H9 (cell line): ENCODE measurements at regions not wholly inside any gene's neighbourhood (a gene's known extent, or its start where the extent isn't known, plus 50 kb on each side); places are given as distances from the start of the nearest gene placed in this dataset.

Source experiments
- DNase-seq: peaks from one replicate; pipeline ENCODE4 v3.0.0-alpha.2; 2017
- H2AFZ ChIP-seq: one replicate; pipeline ENCODE4 v1.6.1; 2013; ENCODE audit warnings: mild to moderate bottlenecking, low read length, control low read depth, moderate library complexity
- H2AK5ac ChIP-seq: 2 replicates; pipeline ENCODE4 v1.6.1; 2013; ENCODE audit warnings: low read length, control low read depth, mixed read lengths; ENCODE audit not compliant: insufficient read length
- H2BK120ac ChIP-seq: one replicate; pipeline ENCODE4 v1.6.1; 2013; ENCODE audit warnings: low read depth, mild to moderate bottlenecking, low read length, control low read depth, inconsistent platforms; ENCODE audit not compliant: poor library complexity, severe bottlenecking
- H2BK12ac ChIP-seq: 2 replicates; pipeline ENCODE4 v1.6.1; 2013; ENCODE audit warnings: low read length, control low read depth, mixed read lengths, low read depth; ENCODE audit not compliant: insufficient read length
- H2BK15ac ChIP-seq: 2 replicates; pipeline ENCODE4 v1.6.1; 2013; ENCODE audit warnings: low read depth, low read length, control low read depth
- H2BK20ac ChIP-seq: one replicate; pipeline ENCODE4 v1.6.1; 2013; ENCODE audit warnings: low read depth, mild to moderate bottlenecking, low read length, control low read depth, inconsistent platforms; ENCODE audit not compliant: poor library complexity, severe bottlenecking
- H2BK5ac ChIP-seq: 2 replicates; pipeline ENCODE4 v1.6.1; 2013; ENCODE audit warnings: low read length, control low read depth, mixed read lengths; ENCODE audit not compliant: insufficient read length
- H3K14ac ChIP-seq: 2 replicates; pipeline ENCODE4 v1.6.1; 2013; ENCODE audit warnings: low read length, control low read depth; ENCODE audit not compliant: insufficient read depth
- H3K18ac ChIP-seq: 2 replicates; pipeline ENCODE4 v1.6.1; 2013; ENCODE audit warnings: low read depth, mild to moderate bottlenecking, mixed read lengths, low read length, control low read depth; ENCODE audit not compliant: insufficient read length
- H3K23ac ChIP-seq: 2 replicates; pipeline ENCODE4 v1.6.1; 2013; ENCODE audit warnings: low read length, control low read depth, mixed read lengths, low read depth; ENCODE audit not compliant: insufficient read length
- H3K23me2 ChIP-seq: 2 replicates; pipeline ENCODE4 v1.6.1; 2013; ENCODE audit warnings: low read depth, mild to moderate bottlenecking, mixed read lengths, low read length, control low read depth; ENCODE audit not compliant: insufficient read length, poor library complexity, severe bottlenecking
- H3K27ac ChIP-seq: 2 replicates; pipeline ENCODE4 v1.5.1; 2013; ENCODE audit warnings: low read length, control low read depth, mixed read lengths, low read depth; ENCODE audit not compliant: insufficient read length
- H3K27me3 ChIP-seq: 2 replicates; pipeline ENCODE4 v1.6.1; 2013; ENCODE audit warnings: low read length, control low read depth, inconsistent platforms; ENCODE audit not compliant: insufficient read depth
- H3K4ac ChIP-seq: 2 replicates; pipeline ENCODE4 v1.6.1; 2013; ENCODE audit warnings: low read depth, mild to moderate bottlenecking, control low read depth, inconsistent platforms, low read length, moderate library complexity
- H3K4me1 ChIP-seq: 2 replicates; pipeline ENCODE4 v1.6.1; 2013; ENCODE audit warnings: low read length, control low read depth, inconsistent platforms; ENCODE audit not compliant: insufficient read depth
- H3K4me2 ChIP-seq: 2 replicates; pipeline ENCODE4 v1.6.1; 2013; ENCODE audit warnings: low read length, control low read depth, mixed read lengths; ENCODE audit not compliant: insufficient read length, insufficient read depth
- H3K56ac ChIP-seq: 2 replicates; pipeline ENCODE4 v1.6.1; 2013; ENCODE audit warnings: low read depth, mild to moderate bottlenecking, mixed read lengths, low read length, control low read depth; ENCODE audit not compliant: insufficient read length
- H3K79me1 ChIP-seq: 2 replicates; pipeline ENCODE4 v1.6.1; 2013; ENCODE audit warnings: low read depth, mild to moderate bottlenecking, moderate library complexity, low read length, control low read depth, inconsistent platforms; ENCODE audit not compliant: insufficient read depth, poor library complexity, severe bottlenecking
- H3K79me2 ChIP-seq: 2 replicates; pipeline ENCODE4 v1.6.1; 2013; ENCODE audit warnings: low read length, control low read depth, inconsistent platforms; ENCODE audit not compliant: insufficient read depth
- H3K9ac ChIP-seq: 2 replicates; pipeline ENCODE4 v1.6.1; 2013; ENCODE audit warnings: low read length, control low read depth, mixed read lengths; ENCODE audit not compliant: insufficient read length; ENCODE audit errors: extremely low read depth
- H3K9me3 ChIP-seq: one replicate; pipeline ENCODE4 v1.6.1; 2013; ENCODE audit warnings: low read depth, low read length, inconsistent platforms; ENCODE audit not compliant: control insufficient read depth
- H3T11ph ChIP-seq: one replicate; pipeline ENCODE4 v1.6.1; 2013; ENCODE audit warnings: mild to moderate bottlenecking, low read length, control low read depth, inconsistent platforms
- H4K20me1 ChIP-seq: one replicate; pipeline ENCODE4 v1.6.1; 2013; ENCODE audit not compliant: control insufficient read depth, insufficient read length, insufficient read depth
- H4K5ac ChIP-seq: 2 replicates; pipeline ENCODE4 v1.6.1; 2013; ENCODE audit warnings: low read depth, mild to moderate bottlenecking, mixed read lengths, low read length, control low read depth; ENCODE audit not compliant: insufficient read length
- H4K8ac ChIP-seq: replicated peaks from 2 replicates; pipeline ENCODE4 v1.6.1; 2013; ENCODE audit warnings: low read length, control low read depth, mixed read lengths, low read depth; ENCODE audit not compliant: insufficient read length
- H4K91ac ChIP-seq: 2 replicates; pipeline ENCODE4 v1.6.1; 2013; ENCODE audit warnings: low read depth, mild to moderate bottlenecking, moderate library complexity, mixed read lengths, low read length, control low read depth; ENCODE audit not compliant: insufficient read length
- H3K27ac Mint-ChIP-seq, 3 experiments: 2 replicates in 2 of 3; 3 replicates in 1 of 3; pipeline ENCODE4 v1.8.0; 2020 to 2021; ENCODE audit warnings: mixed read lengths in 3 of 3, mild to moderate bottlenecking in 1 of 3, moderate library complexity in 1 of 3
- H3K27me3 Mint-ChIP-seq: 2 replicates; pipeline ENCODE4 v1.8.0; 2021; ENCODE audit warnings: low read depth, mild to moderate bottlenecking, moderate library complexity, mixed read lengths
- H3K36me3 Mint-ChIP-seq, 3 experiments: 2 replicates in 2 of 3; 3 replicates in 1 of 3; pipeline ENCODE4 v1.8.0; 2020 to 2021; ENCODE audit warnings: low read depth in 3 of 3, mixed read lengths in 3 of 3; ENCODE audit not compliant: insufficient read depth in 1 of 3
- H3K4me1 Mint-ChIP-seq, 2 experiments: 2 replicates each; pipeline ENCODE4 v1.8.0; 2020; ENCODE audit warnings: mixed read lengths in 2 of 2
- H3K4me3 Mint-ChIP-seq, 2 experiments: 2 replicates in 1 of 2; 3 replicates in 1 of 2; pipeline ENCODE4 v1.8.0; 2020 to 2021; ENCODE audit warnings: mild to moderate bottlenecking in 2 of 2, mixed read lengths in 2 of 2, moderate library complexity in 1 of 2
- H3K9me3 Mint-ChIP-seq, 2 experiments: 2 replicates in 1 of 2; 3 replicates in 1 of 2; pipeline ENCODE4 v1.8.0; 2020; ENCODE audit warnings: mild to moderate bottlenecking in 2 of 2, mixed read lengths in 2 of 2, moderate library complexity in 1 of 2
- WGBS: extraction: QIAGEN DNeasy Blood & Tissue Kit; methylation state at CpG from one replicate; pipeline ENCODE4 v1.1.7; 2013; ENCODE audit warnings: missing lambda C conversion rate, low lambda C conversion rate, mixed read lengths; ENCODE audit not compliant: insufficient read length; ENCODE audit errors: extremely low coverage; 5-methylcytosine and 5-hydroxymethylcytosine counted together
- TF ChIP-seq, protein P1 (sequence below): fragments of 200-600 bp; sonication (generic); conservative IDR thresholded peaks from 3 replicates; pipeline ENCODE4 v1.8.0; 2021; ENCODE audit warnings: antibody characterized with exemption, mild to moderate bottlenecking

GRCh38 chr1:30089024-30089430 lies 634.4 kb downstream of the MATN1 start:
- no peak overlapping the region for H2BK12ac ChIP-seq
- no peak overlapping the region for H4K91ac ChIP-seq
- H3K23ac ChIP-seq, result no peak overlapping the region
- no peak overlapping the region for H2BK15ac ChIP-seq
- no peak overlapping the region for H3K4me2 ChIP-seq
- H3K18ac ChIP-seq, result no peak overlapping the region
- H3K9me3 ChIP-seq, result no peaks in the 10 kb centered on the region
- no peak overlapping the region for H3K9ac ChIP-seq
- no peak overlapping the region for H2BK20ac ChIP-seq
- no peaks in the 10 kb centered on the region for H3K27me3 ChIP-seq
- H2BK120ac ChIP-seq, result no peak overlapping the region
- TF ChIP-seq, protein P1, sequence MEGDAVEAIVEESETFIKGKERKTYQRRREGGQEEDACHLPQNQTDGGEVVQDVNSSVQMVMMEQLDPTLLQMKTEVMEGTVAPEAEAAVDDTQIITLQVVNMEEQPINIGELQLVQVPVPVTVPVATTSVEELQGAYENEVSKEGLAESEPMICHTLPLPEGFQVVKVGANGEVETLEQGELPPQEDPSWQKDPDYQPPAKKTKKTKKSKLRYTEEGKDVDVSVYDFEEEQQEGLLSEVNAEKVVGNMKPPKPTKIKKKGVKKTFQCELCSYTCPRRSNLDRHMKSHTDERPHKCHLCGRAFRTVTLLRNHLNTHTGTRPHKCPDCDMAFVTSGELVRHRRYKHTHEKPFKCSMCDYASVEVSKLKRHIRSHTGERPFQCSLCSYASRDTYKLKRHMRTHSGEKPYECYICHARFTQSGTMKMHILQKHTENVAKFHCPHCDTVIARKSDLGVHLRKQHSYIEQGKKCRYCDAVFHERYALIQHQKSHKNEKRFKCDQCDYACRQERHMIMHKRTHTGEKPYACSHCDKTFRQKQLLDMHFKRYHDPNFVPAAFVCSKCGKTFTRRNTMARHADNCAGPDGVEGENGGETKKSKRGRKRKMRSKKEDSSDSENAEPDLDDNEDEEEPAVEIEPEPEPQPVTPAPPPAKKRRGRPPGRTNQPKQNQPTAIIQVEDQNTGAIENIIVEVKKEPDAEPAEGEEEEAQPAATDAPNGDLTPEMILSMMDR, result no peak
- no peak overlapping the region for H2BK5ac ChIP-seq
- H3K4me3 Mint-ChIP-seq, result no peak overlapping the region
- H3K9me3 Mint-ChIP-seq, result peaks cover 28 to 29% of the 10 kb centered on the region in 2 experiments
- no peak overlapping the region for H2AFZ ChIP-seq
- H3K27me3 Mint-ChIP-seq, result peaks cover 9% of the 10 kb centered on the region
- H4K8ac ChIP-seq, result no peak overlapping the region
- H3K79me1 ChIP-seq, result no peaks in the 10 kb centered on the region
- no peak overlapping the region for H2AK5ac ChIP-seq
- H3K23me2 ChIP-seq, result no peaks in the 10 kb centered on the region
- no peak for DNase-seq
- H3T11ph ChIP-seq, result no peak overlapping the region
- H3K4ac ChIP-seq, result no peak overlapping the region
- no peak overlapping the region for H3K56ac ChIP-seq
- H3K4me1 Mint-ChIP-seq, result peaks cover 6 to 16% of the 10 kb centered on the region in 2 experiments
- no CpG with 5 or more reads among the region's 11 CpGs for WGBS
- no peaks in the 10 kb centered on the region for H3K4me1 ChIP-seq
- peaks cover 4 to 20% (median 17%) of the 10 kb centered on the region in 3 experiments for H3K36me3 Mint-ChIP-seq
- no peak overlapping the region for H3K27ac Mint-ChIP-seq
- H4K5ac ChIP-seq, result no peak overlapping the region
- no peak overlapping the region for H3K27ac ChIP-seq
- no peaks in the 10 kb centered on the region for H3K79me2 ChIP-seq
- H3K14ac ChIP-seq, result no peak overlapping the region
- no peaks in the 10 kb centered on the region for H4K20me1 ChIP-seq
